AG04449 (cell line): ENCODE measurements at regions not wholly inside any gene's neighbourhood (a gene's known extent, or its start where the extent isn't known, plus 50 kb on each side); places are given as distances from the start of the nearest gene placed in this dataset.

Experiments used
- CTCF ChIA-PET: fragments of 350-600 bp; formaldehyde crosslinking; extraction: SDS; loops from one replicate; lab custom pipeline; 2021; ENCODE audit warnings: antibody characterized with exemption; lab: Yijun Ruan, JAX
- POLR2A ChIA-PET: fragments of 400-600, 350-600 bp; formaldehyde crosslinking; extraction: SDS; loops from one replicate; lab custom pipeline; 2020; ENCODE audit warnings: antibody characterized with exemption, inconsistent platforms; lab: Yijun Ruan, JAX
- DNase-seq: peaks from one replicate; pipeline ENCODE4 v3.0.0-alpha.2; 2010; ENCODE audit warnings: low read depth, low spot score
- H3K4me3 ChIP-seq: 2 replicates; pipeline ENCODE4 v1.5.1; 2011; ENCODE audit warnings: low read depth, mild to moderate bottlenecking, control low read depth, low read length
- TF ChIP-seq, protein P1 (sequence below): IDR thresholded peaks from one replicate; pipeline ENCODE4 v1.5.1; 2011; ENCODE audit warnings: mild to moderate bottlenecking, moderate library complexity, low read length, control low read depth, inconsistent platforms; ENCODE audit not compliant: insufficient read depth; ENCODE audit errors: missing control alignments

DNA sequence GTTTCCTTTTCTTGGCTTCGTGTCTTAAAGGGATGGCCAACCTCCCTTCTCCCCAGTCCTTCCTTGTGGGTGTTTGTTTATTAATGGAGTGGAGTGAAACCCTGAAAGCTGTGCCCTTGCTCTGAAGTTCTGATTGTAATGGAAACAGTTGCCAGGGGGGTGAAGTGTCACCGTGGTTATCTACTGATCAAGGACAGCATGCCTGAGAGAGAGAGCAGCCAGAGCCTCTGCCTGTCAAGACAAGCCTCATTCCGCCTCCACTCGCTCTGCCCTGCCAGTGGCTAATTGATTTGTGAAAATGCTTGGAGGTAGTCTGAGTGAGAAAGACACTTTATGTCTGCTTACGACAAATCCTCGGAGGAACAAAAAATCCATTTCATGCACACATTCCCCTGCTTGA is 143.7 kb upstream of the SLC30A5 start:
- POLR2A ChIA-PET, result no interaction called here
- CTCF ChIA-PET, result interaction anchor here (1.8 kb wide), 1 partner anchor 13 kb away, joined by 7 read pairs; no protein-coding TSS in a partner anchor

DNA sequence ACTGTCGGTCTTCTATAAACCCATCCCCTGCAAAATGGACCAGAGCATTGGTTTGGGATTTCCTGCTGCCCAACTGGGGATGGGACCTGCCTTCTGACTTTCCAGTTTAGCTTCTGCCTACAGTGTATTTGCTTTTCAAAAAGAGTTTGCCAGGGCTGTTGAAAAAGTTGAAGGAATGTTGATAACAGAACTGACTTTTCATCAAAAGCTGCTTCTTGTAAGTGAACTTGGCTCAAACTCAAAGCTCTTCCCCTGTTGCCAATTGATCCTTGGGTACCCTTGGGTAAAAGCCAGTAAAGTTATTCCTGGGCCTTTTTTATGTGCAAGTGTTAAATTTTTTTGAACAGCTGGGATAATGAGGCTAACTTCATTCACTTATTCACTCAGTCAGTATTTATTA is 142.9 kb upstream of the SLC30A5 start:
- POLR2A ChIA-PET, result no interaction called here
- CTCF ChIA-PET, result interaction anchor here (1.8 kb wide), 1 partner anchor 12 kb away, joined by 7 read pairs; no protein-coding TSS in a partner anchor
- TF ChIP-seq, protein P1, sequence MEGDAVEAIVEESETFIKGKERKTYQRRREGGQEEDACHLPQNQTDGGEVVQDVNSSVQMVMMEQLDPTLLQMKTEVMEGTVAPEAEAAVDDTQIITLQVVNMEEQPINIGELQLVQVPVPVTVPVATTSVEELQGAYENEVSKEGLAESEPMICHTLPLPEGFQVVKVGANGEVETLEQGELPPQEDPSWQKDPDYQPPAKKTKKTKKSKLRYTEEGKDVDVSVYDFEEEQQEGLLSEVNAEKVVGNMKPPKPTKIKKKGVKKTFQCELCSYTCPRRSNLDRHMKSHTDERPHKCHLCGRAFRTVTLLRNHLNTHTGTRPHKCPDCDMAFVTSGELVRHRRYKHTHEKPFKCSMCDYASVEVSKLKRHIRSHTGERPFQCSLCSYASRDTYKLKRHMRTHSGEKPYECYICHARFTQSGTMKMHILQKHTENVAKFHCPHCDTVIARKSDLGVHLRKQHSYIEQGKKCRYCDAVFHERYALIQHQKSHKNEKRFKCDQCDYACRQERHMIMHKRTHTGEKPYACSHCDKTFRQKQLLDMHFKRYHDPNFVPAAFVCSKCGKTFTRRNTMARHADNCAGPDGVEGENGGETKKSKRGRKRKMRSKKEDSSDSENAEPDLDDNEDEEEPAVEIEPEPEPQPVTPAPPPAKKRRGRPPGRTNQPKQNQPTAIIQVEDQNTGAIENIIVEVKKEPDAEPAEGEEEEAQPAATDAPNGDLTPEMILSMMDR, result no peak
- no peak for DNase-seq
- H3K4me3 ChIP-seq, result no peak overlapping the region

More for the DNA sequence above, 143.7 kb upstream of the SLC30A5 start:
- no peak for DNase-seq
- TF ChIP-seq, protein P1, result no peak
- no peak overlapping the region for H3K4me3 ChIP-seq

- no peak overlapping the region for H3K4me3 ChIP-seq
- ChIA-PET CTCF (interaction anchor here (2.0 kb wide), 1 partner anchor 10 kb away, joined by 7 read pairs; no protein-coding TSS in a partner anchor), POLR2A (no interaction called here)
- no peak for DNase-seq
- TF ChIP-seq, protein P1, result no peak
Measured at GRCh38 chr5:68953231-68953874, 140.5 kb upstream of the SLC30A5 start.

GRCh38 chr5:68953875-68954617 is 139.8 kb upstream of the SLC30A5 start:
- DNase-seq, result no peak
- TF ChIP-seq, protein P1, result no peak
- CTCF ChIA-PET, result interaction anchor here (2.0 kb wide), 1 partner anchor 9 kb away, joined by 7 read pairs; no protein-coding TSS in a partner anchor
- no peak overlapping the region for H3K4me3 ChIP-seq
- POLR2A ChIA-PET, result no interaction called here

- DNase-seq, result no peak
- TF ChIP-seq, protein P1, result no peak
- H3K4me3 ChIP-seq, result no peak overlapping the region
- ChIA-PET POLR2A (no interaction called here), CTCF (interaction anchor here (2.0 kb wide), 1 partner anchor 8 kb away, joined by 7 read pairs; no protein-coding TSS in a partner anchor)
Measured at GRCh38 chr5:68954618-68954910, 139.2 kb upstream of the SLC30A5 start.

DNA sequence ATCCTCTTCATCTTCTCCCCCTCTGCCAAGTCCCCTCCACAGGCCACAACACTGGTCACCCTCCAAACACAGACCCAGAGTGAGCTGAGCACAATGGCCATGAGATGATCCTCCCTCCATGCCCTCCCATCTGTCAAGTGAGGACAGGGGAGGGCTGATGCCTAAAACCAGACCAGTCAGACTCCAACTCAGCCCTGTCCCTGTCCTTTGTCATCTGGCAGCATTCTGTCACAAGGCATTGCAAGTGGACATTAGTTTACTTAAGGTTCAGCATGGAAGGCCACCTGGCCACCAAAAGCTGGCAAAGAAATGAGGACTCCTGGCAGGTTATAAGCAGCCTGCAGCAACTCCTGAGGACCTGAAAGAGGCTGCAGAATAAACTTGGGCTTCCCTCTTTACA is 136.2 kb upstream of the SLC30A5 start:
- CTCF ChIA-PET, result interaction anchor here (1.9 kb wide), 1 partner anchor 671 kb away, joined by 9 read pairs; no protein-coding TSS in a partner anchor

More for the DNA sequence above, 136.2 kb upstream of the SLC30A5 start:
- POLR2A ChIA-PET, result no interaction called here
- DNase-seq, result no peak
- H3K4me3 ChIP-seq, result no peak overlapping the region
- TF ChIP-seq, protein P1, result no peak
